ENCODE measurements at regions not wholly inside any gene's neighbourhood (a gene's known extent, or its start where the extent isn't known, plus 50 kb on each side); places are given as distances from the start of the nearest gene placed in this dataset.

- TF ChIP-seq CTCF (IDR thresholded peaks at IDR 0.05 in 4 of 5, conservative IDR thresholded peaks at IDR 0.05 in 1 of 5) (no peak), POLR2A (IDR thresholded peaks at IDR 0.05) (no peak)
Measured at GRCh38 chr16:59113004-59113670, 379.0 kb upstream of the GOT2 start.
